ENCODE measurements at regions not wholly inside any gene's neighbourhood (a gene's known extent, or its start where the extent isn't known, plus 50 kb on each side); places are given as distances from the start of the nearest gene placed in this dataset.

DNA sequence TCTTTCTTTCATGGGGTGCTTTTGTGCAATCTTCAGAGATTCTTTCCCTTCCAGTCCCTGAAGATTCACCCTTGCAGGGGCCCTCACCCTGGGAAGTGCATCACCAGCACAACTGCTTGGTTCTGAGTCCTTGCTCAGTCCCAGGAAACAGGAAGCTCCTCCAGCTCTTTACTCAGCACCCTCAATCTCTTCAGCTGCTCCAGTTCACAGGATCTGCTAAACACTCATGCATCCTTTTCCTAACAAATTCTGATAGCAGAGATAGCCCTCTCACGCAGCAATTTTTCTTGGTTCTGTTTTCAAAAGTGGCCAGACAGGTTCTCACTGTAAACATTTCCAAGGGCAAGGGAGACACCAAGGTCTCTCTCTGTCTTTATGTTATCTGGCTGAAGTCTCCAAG lies 823.1 kb downstream of the LIG4 start:
- peaks cover 3% of the 10 kb centered on the region for H3K27me3 Mint-ChIP-seq (ENCODE audit: low read depth, unreplicated experiment)
- Histone ChIP-seq H3K4me2 (ENCODE audit: low read length) (no peak overlapping the region), H3K36me3 (ENCODE audit: insufficient read depth, low read length) (no peaks in the 10 kb centered on the region), H4K20me1 (ENCODE audit: insufficient read depth, low read length) (no peaks in the 10 kb centered on the region), H3K9ac (ENCODE audit: low read length) (no peak overlapping the region), H3K27me3 (ENCODE audit: insufficient read depth, low read length) (no peaks in the 10 kb centered on the region), H3K9me3 (ENCODE audit: insufficient read depth, low read depth, low read length) (no peaks in the 10 kb centered on the region), H3K27ac (ENCODE audit: low read depth, low read length) (no peak overlapping the region), H2AFZ (ENCODE audit: low read depth, low read length) (no peak overlapping the region), H3K4me3 (ENCODE audit: insufficient read depth, low read depth, low read length) (no peak overlapping the region), H3K79me2 (ENCODE audit: insufficient read depth, low read length) (no peaks in the 10 kb centered on the region), H3K4me1 (ENCODE audit: insufficient read depth, low read length) (no peaks in the 10 kb centered on the region)
- H3K4me1 Mint-ChIP-seq (ENCODE audit: low read depth, unreplicated experiment): no peaks in the 10 kb centered on the region
- no peak for FAIRE-seq
- no peak overlapping the region for H3K27ac Mint-ChIP-seq (ENCODE audit: unreplicated experiment)
- H3K4me3 Mint-ChIP-seq (ENCODE audit: unreplicated experiment): no peak overlapping the region
- H3K9me3 Mint-ChIP-seq (ENCODE audit: unreplicated experiment): peaks cover 2% of the 10 kb centered on the region
- no peak for DNase-seq (ENCODE audit: low read depth)
- TF ChIP-seq, protein P1, sequence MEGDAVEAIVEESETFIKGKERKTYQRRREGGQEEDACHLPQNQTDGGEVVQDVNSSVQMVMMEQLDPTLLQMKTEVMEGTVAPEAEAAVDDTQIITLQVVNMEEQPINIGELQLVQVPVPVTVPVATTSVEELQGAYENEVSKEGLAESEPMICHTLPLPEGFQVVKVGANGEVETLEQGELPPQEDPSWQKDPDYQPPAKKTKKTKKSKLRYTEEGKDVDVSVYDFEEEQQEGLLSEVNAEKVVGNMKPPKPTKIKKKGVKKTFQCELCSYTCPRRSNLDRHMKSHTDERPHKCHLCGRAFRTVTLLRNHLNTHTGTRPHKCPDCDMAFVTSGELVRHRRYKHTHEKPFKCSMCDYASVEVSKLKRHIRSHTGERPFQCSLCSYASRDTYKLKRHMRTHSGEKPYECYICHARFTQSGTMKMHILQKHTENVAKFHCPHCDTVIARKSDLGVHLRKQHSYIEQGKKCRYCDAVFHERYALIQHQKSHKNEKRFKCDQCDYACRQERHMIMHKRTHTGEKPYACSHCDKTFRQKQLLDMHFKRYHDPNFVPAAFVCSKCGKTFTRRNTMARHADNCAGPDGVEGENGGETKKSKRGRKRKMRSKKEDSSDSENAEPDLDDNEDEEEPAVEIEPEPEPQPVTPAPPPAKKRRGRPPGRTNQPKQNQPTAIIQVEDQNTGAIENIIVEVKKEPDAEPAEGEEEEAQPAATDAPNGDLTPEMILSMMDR (IDR thresholded peaks at IDR 0.05; ENCODE audit: insufficient read depth, low read depth, low read length): no peak
- no peak for TF ChIP-seq EZH2 (IDR thresholded peaks at IDR 0.05; ENCODE audit: insufficient read depth, low read length)
- H3K36me3 Mint-ChIP-seq (ENCODE audit: low read depth, unreplicated experiment): no peaks in the 10 kb centered on the region

DNA sequence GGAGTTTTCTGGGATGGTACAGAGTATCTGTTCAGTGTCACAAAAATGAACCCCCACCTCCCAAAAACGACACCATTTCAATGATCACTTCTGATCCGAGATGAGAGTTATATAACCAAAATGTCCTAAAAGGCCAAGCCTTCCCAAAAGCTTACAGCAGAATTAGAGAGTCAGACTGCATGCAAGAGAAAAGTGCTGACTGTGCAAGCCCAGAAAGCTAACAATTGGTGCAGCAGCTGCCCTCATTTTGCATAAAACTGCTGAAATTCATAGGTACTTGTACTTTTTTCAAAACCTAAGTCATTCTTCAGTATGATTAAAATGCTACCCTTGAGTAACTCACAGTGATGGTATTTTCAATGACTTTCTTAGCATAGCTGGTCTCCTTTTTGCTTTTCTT lies 819.6 kb upstream of the ARGLU1 start:
- H3K36me3 Mint-ChIP-seq (ENCODE audit: low read depth, unreplicated experiment): no peaks in the 10 kb centered on the region

More for the DNA sequence above, 819.6 kb upstream of the ARGLU1 start:
- FAIRE-seq (no peak), DNase-seq (ENCODE audit: low read depth) (no peak)
- no peaks in the 10 kb centered on the region for H3K9me3 ChIP-seq (ENCODE audit: insufficient read depth, low read depth, low read length)
- no peak overlapping the region for H3K27ac ChIP-seq (ENCODE audit: low read depth, low read length)
- H3K4me1 ChIP-seq (ENCODE audit: insufficient read depth, low read length): no peaks in the 10 kb centered on the region
- TF ChIP-seq EZH2 (IDR thresholded peaks at IDR 0.05; ENCODE audit: insufficient read depth, low read length): no peak
- TF ChIP-seq, protein P1 (IDR thresholded peaks at IDR 0.05; ENCODE audit: insufficient read depth, low read depth, low read length): no peak
- H2AFZ ChIP-seq (ENCODE audit: low read depth, low read length): no peak overlapping the region
- H3K4me3 Mint-ChIP-seq (ENCODE audit: unreplicated experiment): no peak overlapping the region
- no peaks in the 10 kb centered on the region for H3K4me1 Mint-ChIP-seq (ENCODE audit: low read depth, unreplicated experiment)
- H3K27ac Mint-ChIP-seq (ENCODE audit: unreplicated experiment): no peak overlapping the region
- H3K4me2 ChIP-seq (ENCODE audit: low read length): no peak overlapping the region
- H4K20me1 ChIP-seq (ENCODE audit: insufficient read depth, low read length): no peaks in the 10 kb centered on the region
- no peak overlapping the region for H3K9ac ChIP-seq (ENCODE audit: low read length)
- peaks cover 3% of the 10 kb centered on the region for H3K27me3 Mint-ChIP-seq (ENCODE audit: low read depth, unreplicated experiment)
- no peaks in the 10 kb centered on the region for H3K9me3 Mint-ChIP-seq (ENCODE audit: unreplicated experiment)
- H3K27me3 ChIP-seq (ENCODE audit: insufficient read depth, low read length): no peaks in the 10 kb centered on the region
- H3K36me3 ChIP-seq (ENCODE audit: insufficient read depth, low read length): no peaks in the 10 kb centered on the region
- H3K4me3 ChIP-seq (ENCODE audit: insufficient read depth, low read depth, low read length): no peak overlapping the region
- no peaks in the 10 kb centered on the region for H3K79me2 ChIP-seq (ENCODE audit: insufficient read depth, low read length)

Measured in astrocyte (in vitro differentiated cells and primary cell).